Colonic mucosa (tissue), 4 donors: ENCODE measurements at regions not wholly inside any gene's neighbourhood (a gene's known extent, or its start where the extent isn't known, plus 50 kb on each side); places are given as distances from the start of the nearest gene placed in this dataset.

ENCODE experiments used
- DNase-seq: peaks from one replicate; pipeline ENCODE4 v3.0.0-alpha.2; 2020
- H3K27ac ChIP-seq: fragments of 200-600 bp; one replicate; pipeline ENCODE4 v1.8.0; 2021
- H3K27me3 ChIP-seq: fragments of 200-600 bp; one replicate; pipeline ENCODE4 v1.8.0; 2021
- H3K36me3 ChIP-seq: fragments of 200-600 bp; one replicate; pipeline ENCODE4 v1.8.0; 2021
- H3K4me1 ChIP-seq: fragments of 200-600 bp; one replicate; pipeline ENCODE4 v1.8.0; 2021; ENCODE audit warnings: mild to moderate bottlenecking
- H3K4me3 ChIP-seq: fragments of 200-600 bp; one replicate; pipeline ENCODE4 v1.8.0; 2021
- H3K9ac ChIP-seq, 2 donors: one replicate each; pipeline ENCODE4 v1.7.0; 2013; ENCODE audit warnings: control low read depth in 2 of 2, low read depth in 2 of 2, low read length in 2 of 2
- H3K9me3 ChIP-seq: fragments of 200-600 bp; one replicate; pipeline ENCODE4 v1.8.0; 2021
- CTCF ChIP-seq: fragments of 200-600 bp; IDR thresholded peaks from one replicate; pipeline ENCODE4 v1.8.0; 2022; ENCODE audit warnings: antibody characterized with exemption, mild to moderate bottlenecking
- intact Hi-C: fragments of 100-400 bp; cut with DNase I; formaldehyde crosslinking; loops from one replicate; pipeline ENCODE4 v1.14.1; 2022
- donor health status: healthy.
- donor health status: DM: no; HTN: no; CAD: no.
- donor health status: DM: no; HTN: no; CAD: no.

- Histone ChIP-seq H3K36me3 (no peaks in the 10 kb centered on the region), H3K27ac (no peak overlapping the region), H3K9ac (no peak overlapping the region), H3K9me3 (no peaks in the 10 kb centered on the region), H3K27me3 (no peaks in the 10 kb centered on the region), H3K4me3 (no peak overlapping the region), H3K4me1 (no peaks in the 10 kb centered on the region)
- intact Hi-C loops = no loop called here
- no peak for DNase-seq
- no peak for TF ChIP-seq CTCF
These were observed 809.5 kb upstream of the PIK3C3 start for GRCh38 chr18:41145516-41145915.

- no peaks in the 10 kb centered on the region for H3K36me3 ChIP-seq
- DNase-seq = no peak
- H3K27me3 ChIP-seq = no peaks in the 10 kb centered on the region
- intact Hi-C loops = no loop called here
- H3K4me3 ChIP-seq = no peak overlapping the region
- H3K4me1 ChIP-seq = no peaks in the 10 kb centered on the region
- H3K9me3 ChIP-seq = no peaks in the 10 kb centered on the region
- H3K9ac ChIP-seq = no peak overlapping the region
- no peak for TF ChIP-seq CTCF
- no peak overlapping the region for H3K27ac ChIP-seq
These were observed 810.6 kb upstream of the PIK3C3 start for GRCh38 chr18:41144441-41144840.

GRCh38 chr18:41140506-41140905, 814.5 kb upstream of the PIK3C3 start:
- intact Hi-C loops = no loop called here
- H3K9me3 ChIP-seq = no peaks in the 10 kb centered on the region

GRCh38 chr18:41135146-41135545, 819.9 kb upstream of the PIK3C3 start:
- no peak for DNase-seq
- intact Hi-C loops = no loop called here

More at GRCh38 chr18:41140506-41140905, 814.5 kb upstream of the PIK3C3 start:
- Histone ChIP-seq H3K4me3 (no peak overlapping the region), H3K4me1 (no peaks in the 10 kb centered on the region), H3K27me3 (no peaks in the 10 kb centered on the region), H3K27ac (no peak overlapping the region), H3K36me3 (no peaks in the 10 kb centered on the region), H3K9ac (no peak overlapping the region)
- DNase-seq = no peak
- no peak for TF ChIP-seq CTCF

GRCh38 chr18:41134426-41134825, 820.6 kb upstream of the PIK3C3 start:
- intact Hi-C loops = no loop called here
- H3K27ac ChIP-seq = no peak overlapping the region
- H3K36me3 ChIP-seq = no peaks in the 10 kb centered on the region
- no peak overlapping the region for H3K4me3 ChIP-seq
- H3K9ac ChIP-seq = no peak overlapping the region
- H3K27me3 ChIP-seq = no peaks in the 10 kb centered on the region
- DNase-seq = no peak
- no peak for TF ChIP-seq CTCF
- H3K9me3 ChIP-seq = no peaks in the 10 kb centered on the region
- H3K4me1 ChIP-seq = no peaks in the 10 kb centered on the region

More at GRCh38 chr18:41135146-41135545, 819.9 kb upstream of the PIK3C3 start:
- H3K36me3 ChIP-seq = no peaks in the 10 kb centered on the region
- no peaks in the 10 kb centered on the region for H3K4me1 ChIP-seq
- H3K9ac ChIP-seq = no peak overlapping the region
- H3K27me3 ChIP-seq = no peaks in the 10 kb centered on the region
- no peak overlapping the region for H3K4me3 ChIP-seq
- TF ChIP-seq CTCF = no peak
- no peaks in the 10 kb centered on the region for H3K9me3 ChIP-seq
- no peak overlapping the region for H3K27ac ChIP-seq

GRCh38 chr18:41131050-41131449, 824.0 kb upstream of the PIK3C3 start:
- H3K9me3 ChIP-seq = no peaks in the 10 kb centered on the region
- H3K27ac ChIP-seq = no peak overlapping the region
- H3K9ac ChIP-seq = no peak overlapping the region
- no peaks in the 10 kb centered on the region for H3K36me3 ChIP-seq
- no peaks in the 10 kb centered on the region for H3K27me3 ChIP-seq
- H3K4me3 ChIP-seq = no peak overlapping the region
- no peak for DNase-seq
- H3K4me1 ChIP-seq = no peaks in the 10 kb centered on the region
- TF ChIP-seq CTCF = no peak
- intact Hi-C loops = no loop called here
